SK-N-SH (cell line): ENCODE measurements at regions not wholly inside any gene's neighbourhood (a gene's known extent, or its start where the extent isn't known, plus 50 kb on each side); places are given as distances from the start of the nearest gene placed in this dataset.

ENCODE experiments used
- CTCF ChIA-PET: fragments of 300-600, 350-600 bp; formaldehyde crosslinking; extraction: SDS; loops from one replicate; lab custom pipeline; 2021; lab: Yijun Ruan, JAX
- POLR2A ChIA-PET: fragments of 350-600 bp; sonication (Branson Sonifier 250); formaldehyde crosslinking; extraction: SDS; loops from one replicate; lab custom pipeline; 2020; ENCODE audit warnings: antibody characterized with exemption, inconsistent platforms; lab: Yijun Ruan, JAX
- DNase-seq: peaks from one replicate; pipeline ENCODE4 v3.0.0; 2012
- H2AFZ ChIP-seq: fragments of 200-600 bp; sonication (generic); 2 replicates; pipeline ENCODE4 v1.8.1; 2016; ENCODE audit warnings: antibody characterized with exemption, mild to moderate bottlenecking, low read depth
- H3F3A ChIP-seq: fragments of 200-600 bp; sonication (generic); replicated peaks from 2 replicates; pipeline ENCODE3; 2016; ENCODE audit warnings: antibody characterized with exemption, mild to moderate bottlenecking; ENCODE audit not compliant: insufficient read depth
- H3K27ac ChIP-seq, 2 experiments: fragments of 200-500 bp in 1 of 2; fragments of 200-600 bp in 1 of 2; sonication (Bioruptor generic) in 1 of 2; sonication (generic), shearing (Covaris generic) in 1 of 2; 2 replicates each; pipeline versions ENCODE4 v1.5.1 to v1.6.1; 2014 to 2016; ENCODE audit warnings: low read depth in 2 of 2, inconsistent platforms in 1 of 2, low read length in 1 of 2, mild to moderate bottlenecking in 1 of 2, mixed read lengths in 1 of 2
- H3K27me3 ChIP-seq: fragments of 200-600 bp; sonication (generic), shearing (Covaris generic); 2 replicates; pipeline ENCODE4 v1.6.1; 2016; ENCODE audit warnings: mixed run types; ENCODE audit not compliant: insufficient read depth
- H3K36me3 ChIP-seq, 2 experiments: fragments of 200-500 bp in 1 of 2; fragments of 200-600 bp in 1 of 2; sonication (Bioruptor generic) in 1 of 2; sonication (generic) in 1 of 2; replicated peaks in 1 of 2; 2 replicates each; pipeline versions ENCODE3 to v1.5.1; 2014 to 2016; ENCODE audit warnings: low read length in 1 of 2, mild to moderate bottlenecking in 1 of 2; ENCODE audit not compliant: insufficient read depth in 2 of 2, control insufficient read depth in 1 of 2
- H3K4me1 ChIP-seq, 2 experiments: fragments of 200-500 bp in 1 of 2; fragments of 200-600 bp in 1 of 2; sonication (Bioruptor generic) in 1 of 2; sonication (generic), shearing (Covaris generic) in 1 of 2; 2 replicates each; pipeline versions ENCODE4 v1.5.1 to v1.6.1; 2014 to 2016; ENCODE audit warnings: low read depth in 1 of 2, low read length in 1 of 2, mixed run types in 1 of 2; ENCODE audit not compliant: insufficient read depth in 2 of 2, control insufficient read depth in 1 of 2
- H3K4me2 ChIP-seq: fragments of 200-600 bp; sonication (generic), shearing (Covaris generic); 2 replicates; pipeline ENCODE4 v1.6.1; 2017; ENCODE audit warnings: mixed run types
- H3K4me3 ChIP-seq, 2 experiments: fragments of 200-500 bp in 1 of 2; fragments of 200-600 bp in 1 of 2; sonication (Bioruptor generic) in 1 of 2; sonication (generic), shearing (Covaris generic) in 1 of 2; 2 replicates each; pipeline versions ENCODE4 v1.5.1 to v1.8.1; 2014 to 2016; ENCODE audit warnings: low read depth in 2 of 2, inconsistent platforms in 1 of 2, low read length in 1 of 2, mild to moderate bottlenecking in 1 of 2, mixed read lengths in 1 of 2, moderate library complexity in 1 of 2
- H3K79me2 ChIP-seq: fragments of 200-600 bp; sonication (generic); 2 replicates; pipeline ENCODE4 v1.8.1; 2017; ENCODE audit warnings: mild to moderate bottlenecking; ENCODE audit not compliant: insufficient read depth
- H3K9ac ChIP-seq: fragments of 200-600 bp; sonication (generic); 2 replicates; pipeline ENCODE4 v1.6.1; 2017; ENCODE audit warnings: mixed run types
- H3K9me2 ChIP-seq: fragments of 200-600 bp; sonication (generic); 2 replicates; pipeline ENCODE4 v1.6.1; 2017; ENCODE audit warnings: mixed run types
- H3K9me3 ChIP-seq: fragments of 200-600 bp; sonication (generic); 2 replicates; pipeline ENCODE4 v1.6.1; 2017; ENCODE audit warnings: mixed run types, mild to moderate bottlenecking, moderate library complexity
- H4K20me1 ChIP-seq: fragments of 200-600 bp; sonication (generic); 2 replicates; pipeline ENCODE4 v1.6.1; 2017; ENCODE audit warnings: mild to moderate bottlenecking, mixed run types; ENCODE audit not compliant: insufficient read depth
- CHD2 ChIP-seq: fragments of 150-350 bp; IDR thresholded peaks from 2 replicates; pipeline ENCODE4 v1.6.1; 2018; ENCODE audit warnings: low read length; ENCODE audit not compliant: partially characterized antibody
- ELF1 ChIP-seq: IDR thresholded peaks from 2 replicates; pipeline ENCODE4 v1.4.0; 2012
- FOXJ3 ChIP-seq: sonication (generic); formaldehyde crosslinking; IDR thresholded peaks from 2 replicates; pipeline ENCODE4 v1.5.1; 2020; ENCODE audit warnings: mild to moderate bottlenecking, missing genetic modification reagents
- FOXM1 ChIP-seq: IDR thresholded peaks from 2 replicates; pipeline ENCODE4 v1.4.0; 2012; ENCODE audit warnings: low read depth, mild to moderate bottlenecking
- GABPA ChIP-seq: IDR thresholded peaks from 2 replicates; pipeline ENCODE4 v1.4.0; 2012; ENCODE audit warnings: low read depth, mild to moderate bottlenecking
- MEF2A ChIP-seq: IDR thresholded peaks from 2 replicates; pipeline ENCODE4 v1.4.0; 2012; ENCODE audit warnings: low read depth, borderline replicate concordance
- NFIC ChIP-seq: IDR thresholded peaks from 2 replicates; pipeline ENCODE4 v1.4.0; 2012; ENCODE audit warnings: borderline replicate concordance
- NRF1 ChIP-seq: IDR thresholded peaks from 2 replicates; pipeline ENCODE4 v1.6.1; 2012; ENCODE audit warnings: low read depth, mild to moderate bottlenecking, low read length
- PBX3 ChIP-seq: IDR thresholded peaks from 2 replicates; pipeline ENCODE4; 2012
- RFX5 ChIP-seq: IDR thresholded peaks from 2 replicates; pipeline ENCODE4 v1.6.1; 2012; ENCODE audit warnings: mild to moderate bottlenecking, improper control_type of control experiment, low read length
- RXRA ChIP-seq: IDR thresholded peaks from 2 replicates; pipeline ENCODE4 v1.4.0; 2012; ENCODE audit warnings: low read depth, mild to moderate bottlenecking, borderline replicate concordance
- SIN3A ChIP-seq: IDR thresholded peaks from 2 replicates; pipeline ENCODE4 v1.6.1; 2012; ENCODE audit warnings: low read depth, mild to moderate bottlenecking, low read length, moderate library complexity, borderline replicate concordance
- TAF1 ChIP-seq: IDR thresholded peaks from 2 replicates; pipeline ENCODE4 v1.6.1; 2012; ENCODE audit warnings: low read depth, mild to moderate bottlenecking, low read length, moderate library complexity, borderline replicate concordance
- ZBTB33 ChIP-seq: IDR thresholded peaks from 2 replicates; pipeline ENCODE4 v1.4.0; 2012; ENCODE audit warnings: low read depth, borderline replicate concordance
- WGBS: methylation state at CpG from one replicate; pipeline ENCODE4 v1.1.6; 2017; ENCODE audit warnings: low lambda C conversion rate; 5-methylcytosine and 5-hydroxymethylcytosine counted together

- no peaks in the 10 kb centered on the region for H3F3A ChIP-seq
- no peak overlapping the region for H3K27ac ChIP-seq
- H3K4me1 ChIP-seq = no peaks in the 10 kb centered on the region
- H3K4me2 ChIP-seq = no peak overlapping the region
- 9% methylated on average over 3 of the region's 3 CpGs for WGBS
- H3K4me3 ChIP-seq = no peak overlapping the region
- CTCF ChIA-PET = no interaction called here
- H3K9me3 ChIP-seq = no peaks in the 10 kb centered on the region
- no peaks in the 10 kb centered on the region for H3K36me3 ChIP-seq
- H2AFZ ChIP-seq = no peak overlapping the region
- DNase-seq = no peak
- H3K27me3 ChIP-seq = peaks cover 14% of the 10 kb centered on the region; the same call in 1 of the 2 replicates
- H3K9me2 ChIP-seq = no peaks in the 10 kb centered on the region
- POLR2A ChIA-PET = no interaction called here
- no peaks in the 10 kb centered on the region for H4K20me1 ChIP-seq
- no peak overlapping the region for H3K9ac ChIP-seq
- TF ChIP-seq NFIC (no peak), RFX5 (no peak), TAF1 (no peak), FOXM1 (no peak), ZBTB33 (no peak), FOXJ3 (CRISPR knock-in tag) (no peak)
- no peaks in the 10 kb centered on the region for H3K79me2 ChIP-seq
These were observed 138.9 kb upstream of the NRIP1 start for GRCh38 chr21:15203740-15204139.

- H3K4me3 ChIP-seq = no peak overlapping the region
- no peak overlapping the region for H3K4me2 ChIP-seq
- H3K4me1 ChIP-seq = no peaks in the 10 kb centered on the region
- no peaks in the 10 kb centered on the region for H3F3A ChIP-seq
- H4K20me1 ChIP-seq = no peaks in the 10 kb centered on the region
- no peak for DNase-seq
- ChIA-PET CTCF (no interaction called here), POLR2A (no interaction called here)
- no peaks in the 10 kb centered on the region for H3K9me2 ChIP-seq
- peaks cover 14% of the 10 kb centered on the region; the same call in 1 of the 2 replicates for H3K27me3 ChIP-seq
- 8% methylated on average over 13 of the region's 13 CpGs for WGBS
- H2AFZ ChIP-seq = no peak overlapping the region
- H3K27ac ChIP-seq = no peak overlapping the region
- no peak for TF ChIP-seq RFX5
- no peak for TF ChIP-seq RXRA
- no peak for TF ChIP-seq CHD2
- TF ChIP-seq SIN3A = no peak
- TF ChIP-seq GABPA = no peak
- no peak for TF ChIP-seq NRF1
- TF ChIP-seq ELF1 = no peak
- TF ChIP-seq PBX3 = no peak
- no peak for TF ChIP-seq MEF2A
- no peaks in the 10 kb centered on the region for H3K79me2 ChIP-seq
- no peaks in the 10 kb centered on the region for H3K9me3 ChIP-seq
- H3K36me3 ChIP-seq = no peaks in the 10 kb centered on the region
- H3K9ac ChIP-seq = no peak overlapping the region
These were observed 139.6 kb upstream of the NRIP1 start for GRCh38 chr21:15204140-15204969.
